Fibroblast of lung (primary cell): ENCODE measurements at regions not wholly inside any gene's neighbourhood (a gene's known extent, or its start where the extent isn't known, plus 50 kb on each side); places are given as distances from the start of the nearest gene placed in this dataset.
A peak's percentile ranks its signal among the peaks of the same experiment; 100 is the strongest.

Source experiments
- DNase-seq, 2 donors: peaks; one replicate each; pipeline versions ENCODE4 v3.0.0 to v3.0.0-alpha.2; 2010; ENCODE audit warnings: low read depth in 2 of 2
- H2AFZ ChIP-seq: 2 replicates; pipeline ENCODE4 v1.5.1; 2012; ENCODE audit warnings: low read length, control low read depth, inconsistent platforms
- H3K27ac ChIP-seq: 2 replicates; pipeline ENCODE4 v1.5.1; 2011; ENCODE audit warnings: low read length, control low read depth; ENCODE audit not compliant: insufficient read depth
- H3K27me3 ChIP-seq: 2 replicates; pipeline ENCODE4 v1.5.1; 2011; ENCODE audit warnings: mild to moderate bottlenecking, low read length; ENCODE audit not compliant: control insufficient read depth, insufficient read depth
- H3K36me3 ChIP-seq: 2 replicates; pipeline ENCODE4 v1.5.1; 2011; ENCODE audit warnings: low read length; ENCODE audit not compliant: control insufficient read depth, insufficient read depth
- H3K4me1 ChIP-seq: 2 replicates; pipeline ENCODE4 v1.5.1; 2011; ENCODE audit warnings: low read length; ENCODE audit not compliant: control insufficient read depth, insufficient read depth; ENCODE audit errors: extremely low read depth
- H3K4me2 ChIP-seq: 2 replicates; pipeline ENCODE4 v1.5.1; 2011; ENCODE audit warnings: low read length, control low read depth; ENCODE audit not compliant: insufficient read depth; ENCODE audit errors: extremely low read depth
- H3K4me3 ChIP-seq, 4 experiments: fragments of 200-600 bp in 1 of 4; sonication (generic) in 1 of 4; replicated peaks in 1 of 4; 2 replicates each; pipeline ENCODE4 v1.5.1; 2011 to 2016; ENCODE audit warnings: low read length in 4 of 4, low read depth in 3 of 4, mild to moderate bottlenecking in 3 of 4, control low read depth in 2 of 4, inconsistent platforms in 1 of 4, mixed read lengths in 1 of 4; ENCODE audit not compliant: insufficient read depth in 1 of 4; ENCODE audit errors: control extremely low read depth in 1 of 4
- H3K79me2 ChIP-seq: 2 replicates; pipeline ENCODE4 v1.5.1; 2012; ENCODE audit warnings: mild to moderate bottlenecking, low read length, inconsistent platforms; ENCODE audit not compliant: control insufficient read depth, insufficient read depth
- H3K9ac ChIP-seq: 2 replicates; pipeline ENCODE4 v1.5.1; 2011; ENCODE audit warnings: mild to moderate bottlenecking, low read length, control low read depth; ENCODE audit not compliant: insufficient read depth
- H3K9me3 ChIP-seq: 2 replicates; pipeline ENCODE4 v1.5.1; 2012; ENCODE audit warnings: low read depth, low read length; ENCODE audit not compliant: control insufficient read depth, insufficient read depth
- H4K20me1 ChIP-seq: 2 replicates; pipeline ENCODE4 v1.5.1; 2011; ENCODE audit warnings: low read length; ENCODE audit not compliant: control insufficient read depth, insufficient read depth; ENCODE audit errors: extremely low read depth
- CTCF ChIP-seq, 2 donors: IDR thresholded peaks in 1 of 2; conservative IDR thresholded peaks in 1 of 2; 1 replicate in 1 of 2; 2 replicates in 1 of 2; pipeline ENCODE4 v1.5.1; 2011 to 2012; ENCODE audit warnings: low read length in 2 of 2, control low read depth in 1 of 2, inconsistent platforms in 1 of 2, low read depth in 1 of 2, mild to moderate bottlenecking in 1 of 2
- EZH2 ChIP-seq: IDR thresholded peaks from 2 replicates; pipeline ENCODE4 v1.5.1; 2012; ENCODE audit warnings: low read length, control low read depth, mild to moderate bottlenecking; ENCODE audit errors: missing control alignments

GRCh38 chr13:86892330-86892729, 778.8 kb upstream of the SLITRK5 start:
- Histone ChIP-seq H2AFZ (no peak overlapping the region), H3K27me3 (no peaks in the 10 kb centered on the region), H3K79me2 (no peaks in the 10 kb centered on the region), H3K4me3 (no peak overlapping the region), H3K27ac (no peak overlapping the region), H4K20me1 (no peaks in the 10 kb centered on the region), H3K36me3 (no peaks in the 10 kb centered on the region), H3K4me1 (no peaks in the 10 kb centered on the region), H3K9me3 (no peaks in the 10 kb centered on the region), H3K4me2 (no peak overlapping the region), H3K9ac (no peak overlapping the region)
- peak in 1 of 2 donors; percentile 25 for DNase-seq
- no peak for TF ChIP-seq CTCF (conservative IDR thresholded peaks at IDR 0.05 in 1 of 2, IDR thresholded peaks at IDR 0.05 in 1 of 2; ENCODE audit: low read depth in 1 of 2, low read length in 2 of 2)
- TF ChIP-seq EZH2 = no peak

GRCh38 chr13:86900906-86901305, 770.3 kb upstream of the SLITRK5 start:
- H3K79me2 ChIP-seq = no peaks in the 10 kb centered on the region
- no peak overlapping the region for H3K4me3 ChIP-seq
- no peak for TF ChIP-seq CTCF (conservative IDR thresholded peaks at IDR 0.05 in 1 of 2, IDR thresholded peaks at IDR 0.05 in 1 of 2; ENCODE audit: low read depth in 1 of 2, low read length in 2 of 2)
- no peak for TF ChIP-seq EZH2
- no peaks in the 10 kb centered on the region for H4K20me1 ChIP-seq
- no peaks in the 10 kb centered on the region for H3K36me3 ChIP-seq
- H3K27me3 ChIP-seq = no peaks in the 10 kb centered on the region
- DNase-seq = peak in 1 of 2 donors; percentile 54
- no peak overlapping the region for H3K4me2 ChIP-seq
- no peak overlapping the region for H2AFZ ChIP-seq
- no peak overlapping the region for H3K9ac ChIP-seq
- no peaks in the 10 kb centered on the region for H3K4me1 ChIP-seq
- no peaks in the 10 kb centered on the region for H3K9me3 ChIP-seq
- no peak overlapping the region for H3K27ac ChIP-seq

- no peak overlapping the region for H3K4me3 ChIP-seq
- H3K9me3 ChIP-seq = no peaks in the 10 kb centered on the region
- no peaks in the 10 kb centered on the region for H3K4me1 ChIP-seq
- no peak overlapping the region for H3K9ac ChIP-seq
- H3K36me3 ChIP-seq = no peaks in the 10 kb centered on the region
- no peaks in the 10 kb centered on the region for H3K79me2 ChIP-seq
- no peak overlapping the region for H2AFZ ChIP-seq
- no peak overlapping the region for H3K4me2 ChIP-seq
- TF ChIP-seq CTCF (conservative IDR thresholded peaks at IDR 0.05 in 1 of 2, IDR thresholded peaks at IDR 0.05 in 1 of 2; ENCODE audit: low read depth in 1 of 2, low read length in 2 of 2) = no peak
- no peak for TF ChIP-seq EZH2
- H3K27ac ChIP-seq = no peak overlapping the region
- H4K20me1 ChIP-seq = no peaks in the 10 kb centered on the region
- DNase-seq = peak; percentile 23 to 60
- no peaks in the 10 kb centered on the region for H3K27me3 ChIP-seq
Observed at GRCh38 chr13:86906127-86906874, 764.9 kb upstream of the SLITRK5 start.
